OCI-LY7 (cell line): ENCODE measurements at regions not wholly inside any gene's neighbourhood (a gene's known extent, or its start where the extent isn't known, plus 50 kb on each side); places are given as distances from the start of the nearest gene placed in this dataset.

Experiments used
- BruUV-seq: library from RNA; stranded (reverse); fragments of 400-500 nt; replicated peaks from 2 replicates; lab custom pipeline; 2021; lab: Mats Ljungman, UMichigan
- CTCF ChIA-PET: fragments of 300-600 bp; sonication (Branson Sonifier 250); formaldehyde crosslinking; loops from one replicate; lab custom pipeline; 2022; ENCODE audit warnings: antibody characterized with exemption; ENCODE audit not compliant: unreplicated experiment; lab: Charles Lee
- POLR2A ChIA-PET: fragments of 300-600 bp; sonication (Branson Sonifier 250); formaldehyde crosslinking; loops from one replicate; lab custom pipeline; 2022; ENCODE audit warnings: antibody characterized with exemption; lab: Charles Lee
- DNase-seq: peaks from one replicate; pipeline ENCODE4 v3.0.0-alpha.2; 2015; ENCODE audit warnings: low spot score
- H2AFZ ChIP-seq: fragments of 200-600 bp; sonication (generic), shearing (Covaris generic); 2 replicates; pipeline ENCODE4 v1.6.1; 2014; ENCODE audit warnings: mild to moderate bottlenecking, antibody characterized with exemption, low read length, moderate library complexity
- H3K27ac ChIP-seq: fragments of 200-600 bp; sonication (generic); 2 replicates; pipeline ENCODE4 v1.5.1; 2014; ENCODE audit warnings: mixed run types, low read depth, mild to moderate bottlenecking, moderate library complexity, low read length, inconsistent platforms; ENCODE audit not compliant: poor library complexity, severe bottlenecking
- H3K36me3 ChIP-seq: fragments of 200-600 bp; sonication (generic); 2 replicates; pipeline ENCODE4 v1.6.1; 2014; ENCODE audit warnings: mild to moderate bottlenecking, antibody characterized with exemption, low read length, moderate library complexity, mixed read lengths; ENCODE audit not compliant: insufficient read depth
- H3K4me1 ChIP-seq: fragments of 200-600 bp; sonication (generic); 2 replicates; pipeline ENCODE4 v1.5.1; 2014; ENCODE audit warnings: mild to moderate bottlenecking, low read length; ENCODE audit not compliant: insufficient read depth, poor library complexity, severe bottlenecking
- H3K4me2 ChIP-seq: fragments of 200-600 bp; sonication (generic); 2 replicates; pipeline ENCODE4 v1.6.1; 2014; ENCODE audit warnings: mild to moderate bottlenecking, low read length
- H3K4me3 ChIP-seq: fragments of 200-600 bp; sonication (generic); 2 replicates; pipeline ENCODE4 v1.5.1; 2014; ENCODE audit warnings: mild to moderate bottlenecking, low read depth, low read length; ENCODE audit not compliant: poor library complexity, severe bottlenecking
- H3K79me2 ChIP-seq: fragments of 200-600 bp; sonication (generic); 2 replicates; pipeline ENCODE4 v1.6.1; 2016; ENCODE audit warnings: low read depth, mild to moderate bottlenecking, low read length, moderate library complexity, mixed read lengths; ENCODE audit not compliant: insufficient read depth
- H3K9me2 ChIP-seq: fragments of 200-600 bp; sonication (generic); 2 replicates; pipeline ENCODE4 v1.6.1; 2016; ENCODE audit warnings: mild to moderate bottlenecking, low read length, mixed read lengths; ENCODE audit not compliant: insufficient read depth
- H3K9me3 ChIP-seq: fragments of 200-600 bp; sonication (generic); 2 replicates; pipeline ENCODE4 v1.6.1; 2014; ENCODE audit warnings: mild to moderate bottlenecking, mixed run types, low read length, mixed read lengths
- H4K20me1 ChIP-seq: fragments of 200-600 bp; sonication (generic); 2 replicates; pipeline ENCODE4 v1.6.1; 2014; ENCODE audit warnings: mild to moderate bottlenecking, antibody characterized with exemption, low read length, moderate library complexity, mixed read lengths; ENCODE audit not compliant: insufficient read depth
- EZH2phosphoT487 ChIP-seq: fragments of 200-600 bp; sonication (generic); IDR thresholded peaks from 2 replicates; pipeline ENCODE4 v1.6.1; 2018; ENCODE audit warnings: low read depth, borderline replicate concordance, mild to moderate bottlenecking, mixed run types, antibody characterized with exemption, low read length, moderate library complexity, mixed read lengths
- intact Hi-C: fragments of 100-400 bp; cut with micrococcal nuclease; formaldehyde crosslinking; loops from one replicate; pipeline ENCODE4 v1.10.0; 2022; ENCODE audit not compliant: unreplicated experiment
- TF ChIP-seq, protein P1 (sequence below): fragments of 200-600 bp; sonication (generic); conservative IDR thresholded peaks from 2 replicates; pipeline ENCODE4 v1.5.1; 2014; ENCODE audit warnings: mild to moderate bottlenecking, antibody characterized with exemption, low read length, moderate library complexity, mixed read lengths

DNA sequence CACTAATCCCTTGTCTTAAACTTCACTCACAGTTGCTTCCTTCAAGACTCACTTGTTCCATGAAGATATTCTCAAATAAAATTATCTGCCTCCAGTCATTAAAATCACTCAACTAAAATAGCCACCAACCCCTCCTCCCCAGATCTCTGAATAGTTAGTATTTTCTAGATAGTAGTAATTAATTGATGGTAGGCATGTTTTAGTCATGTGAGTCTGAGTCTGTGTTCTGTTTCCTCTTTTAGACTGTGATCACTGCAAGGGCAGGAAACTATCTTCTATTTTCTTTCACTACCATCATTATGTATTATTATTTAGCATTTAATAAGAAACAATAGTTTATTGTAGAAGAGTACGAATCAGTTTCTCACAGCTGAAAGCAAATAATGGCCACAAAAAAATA, 1080.5 kb downstream of the IGSF11 start:
- CTCF ChIA-PET = no interaction called here
- BruUV-seq = no TSS peak

DNA sequence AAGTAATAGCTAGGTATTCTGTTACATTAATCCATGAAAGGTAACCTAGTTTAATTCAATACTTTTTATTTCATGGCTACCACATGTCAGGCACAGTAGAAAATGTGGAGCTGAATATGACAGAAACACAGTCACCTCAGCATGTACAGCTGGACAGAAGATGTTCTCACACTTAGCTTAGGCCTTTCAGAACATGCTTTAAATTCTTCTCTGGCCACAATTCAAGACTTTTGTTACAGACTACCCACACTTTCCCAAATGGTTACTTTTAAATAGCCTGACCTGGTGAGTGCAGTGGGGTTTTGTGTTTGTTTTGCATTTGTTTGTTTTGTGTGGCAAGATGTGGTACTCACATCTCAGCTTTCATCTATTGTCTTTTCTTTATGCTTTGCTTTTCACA, 1079.5 kb downstream of the IGSF11 start:
- intact Hi-C loops = no loop called here
- Histone ChIP-seq H2AFZ (no peak overlapping the region), H3K9me3 (no peaks in the 10 kb centered on the region), H3K36me3 (no peaks in the 10 kb centered on the region), H3K9me2 (no peaks in the 10 kb centered on the region), H4K20me1 (no peaks in the 10 kb centered on the region), H3K79me2 (no peaks in the 10 kb centered on the region), H3K4me1 (no peaks in the 10 kb centered on the region), H3K4me3 (no peak overlapping the region), H3K4me2 (no peak overlapping the region), H3K27ac (no peak overlapping the region)
- ChIA-PET CTCF (no interaction called here), POLR2A (interaction anchor here (0.6 to 2.5 kb wide), 7 partner anchors 10 to 49 kb away, joined by 3 to 7 read pairs (median 3); no protein-coding TSS in a partner anchor)
- DNase-seq = no peak
- BruUV-seq = no TSS peak
- TF ChIP-seq, protein P1, sequence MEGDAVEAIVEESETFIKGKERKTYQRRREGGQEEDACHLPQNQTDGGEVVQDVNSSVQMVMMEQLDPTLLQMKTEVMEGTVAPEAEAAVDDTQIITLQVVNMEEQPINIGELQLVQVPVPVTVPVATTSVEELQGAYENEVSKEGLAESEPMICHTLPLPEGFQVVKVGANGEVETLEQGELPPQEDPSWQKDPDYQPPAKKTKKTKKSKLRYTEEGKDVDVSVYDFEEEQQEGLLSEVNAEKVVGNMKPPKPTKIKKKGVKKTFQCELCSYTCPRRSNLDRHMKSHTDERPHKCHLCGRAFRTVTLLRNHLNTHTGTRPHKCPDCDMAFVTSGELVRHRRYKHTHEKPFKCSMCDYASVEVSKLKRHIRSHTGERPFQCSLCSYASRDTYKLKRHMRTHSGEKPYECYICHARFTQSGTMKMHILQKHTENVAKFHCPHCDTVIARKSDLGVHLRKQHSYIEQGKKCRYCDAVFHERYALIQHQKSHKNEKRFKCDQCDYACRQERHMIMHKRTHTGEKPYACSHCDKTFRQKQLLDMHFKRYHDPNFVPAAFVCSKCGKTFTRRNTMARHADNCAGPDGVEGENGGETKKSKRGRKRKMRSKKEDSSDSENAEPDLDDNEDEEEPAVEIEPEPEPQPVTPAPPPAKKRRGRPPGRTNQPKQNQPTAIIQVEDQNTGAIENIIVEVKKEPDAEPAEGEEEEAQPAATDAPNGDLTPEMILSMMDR = no peak
- no peak for TF ChIP-seq EZH2phosphoT487

More for the DNA sequence above, 1080.5 kb downstream of the IGSF11 start:
- TF ChIP-seq, protein P1 = no peak
- TF ChIP-seq EZH2phosphoT487 = no peak
- POLR2A ChIA-PET = interaction anchor here (0.7 to 1.5 kb wide), 4 partner anchors 11 to 1571 kb away, joined by 3 to 6 read pairs (median 4); no protein-coding TSS in a partner anchor
- intact Hi-C loops = no loop called here
- Histone ChIP-seq H3K4me2 (no peak overlapping the region), H3K4me3 (no peak overlapping the region), H2AFZ (no peak overlapping the region), H3K79me2 (no peaks in the 10 kb centered on the region), H3K9me3 (no peaks in the 10 kb centered on the region), H3K9me2 (no peaks in the 10 kb centered on the region), H3K4me1 (no peaks in the 10 kb centered on the region), H4K20me1 (no peaks in the 10 kb centered on the region), H3K36me3 (no peaks in the 10 kb centered on the region), H3K27ac (no peak overlapping the region)
- DNase-seq = no peak

- CTCF ChIA-PET = no interaction called here
- no peak overlapping the region for H3K4me3 ChIP-seq
- no peaks in the 10 kb centered on the region for H4K20me1 ChIP-seq
- intact Hi-C loops = no loop called here
- no peaks in the 10 kb centered on the region for H3K36me3 ChIP-seq
- BruUV-seq = no TSS peak
- H3K9me3 ChIP-seq = no peaks in the 10 kb centered on the region
- no peak for DNase-seq
- no peak overlapping the region for H3K4me2 ChIP-seq
- H2AFZ ChIP-seq = no peak overlapping the region
- no peak overlapping the region for H3K27ac ChIP-seq
- H3K79me2 ChIP-seq = no peaks in the 10 kb centered on the region
- no peaks in the 10 kb centered on the region for H3K4me1 ChIP-seq
- TF ChIP-seq, protein P1 = no peak
- TF ChIP-seq EZH2phosphoT487 = no peak
- POLR2A ChIA-PET = interaction anchor here (0.6 to 1.2 kb wide), 8 partner anchors 12 to 266 kb away, joined by 3 to 5 read pairs (median 3); no protein-coding TSS in a partner anchor
- H3K9me2 ChIP-seq = no peaks in the 10 kb centered on the region
Measured at GRCh38 chr3:117958027-117958426, 1076.6 kb downstream of the IGSF11 start.
